Panc1 (cell line): ENCODE measurements at regions not wholly inside any gene's neighbourhood (a gene's known extent, or its start where the extent isn't known, plus 50 kb on each side); places are given as distances from the start of the nearest gene placed in this dataset.

Experiments used
- ATAC-seq: fragments of 200-7000 bp; cut with Tn5 transposase; 2 replicates; pipeline ENCODE4 v1.9.1; 2020; ENCODE audit warnings: mild to moderate bottlenecking, moderate library complexity
- BruUV-seq: library from RNA; stranded (reverse); fragments of 400-500 nt; replicated peaks from 2 replicates; lab custom pipeline; 2021; lab: Mats Ljungman, UMichigan
- CTCF ChIA-PET: fragments of 300-600 bp; sonication (Branson Sonifier 250); formaldehyde crosslinking; loops from one replicate; lab custom pipeline; 2022; ENCODE audit warnings: antibody characterized with exemption; lab: Charles Lee
- POLR2A ChIA-PET: fragments of 300-600 bp; sonication (Branson Sonifier 250); formaldehyde crosslinking; loops from one replicate; lab custom pipeline; 2022; ENCODE audit warnings: antibody characterized with exemption; lab: Charles Lee
- DNase-seq: peaks from one replicate; pipeline ENCODE4 v3.0.0-alpha.2; 2010; ENCODE audit warnings: low read depth, low spot score
- H3K27ac ChIP-seq: 2 replicates; pipeline ENCODE4 v1.5.1; 2011; ENCODE audit warnings: mild to moderate bottlenecking, low read length, inconsistent platforms
- H3K27me3 ChIP-seq: fragments of 200-500 bp; sonication (Bioruptor generic); 2 replicates; pipeline ENCODE4 v1.6.0; 2014; ENCODE audit warnings: low read length, inconsistent platforms; ENCODE audit not compliant: control insufficient read depth, insufficient read depth
- H3K36me3 ChIP-seq: fragments of 200-500 bp; sonication (Bioruptor generic); 2 replicates; pipeline ENCODE4 v1.5.1; 2014; ENCODE audit warnings: inconsistent platforms, mild to moderate bottlenecking, low read length, moderate library complexity; ENCODE audit not compliant: control insufficient read depth, insufficient read depth
- H3K4me1 ChIP-seq: 2 replicates; pipeline ENCODE4 v1.5.1; 2011; ENCODE audit warnings: inconsistent platforms, mild to moderate bottlenecking, low read length, moderate library complexity; ENCODE audit not compliant: control insufficient read depth, insufficient read depth
- H3K4me3 ChIP-seq, 2 experiments: 2 replicates each; pipeline ENCODE4 v1.5.1; 2011 to 2012; ENCODE audit warnings: low read depth in 2 of 2, low read length in 2 of 2, mild to moderate bottlenecking in 2 of 2, inconsistent platforms in 1 of 2, moderate library complexity in 1 of 2
- H3K9me3 ChIP-seq: fragments of 200-500 bp; sonication (Bioruptor generic); 2 replicates; pipeline ENCODE4 v1.5.1; 2014; ENCODE audit warnings: low read depth, mild to moderate bottlenecking, inconsistent platforms, low read length, moderate library complexity; ENCODE audit not compliant: control insufficient read depth, insufficient read depth
- POLR2AphosphoS5 ChIP-seq: IDR thresholded peaks from 2 replicates; pipeline ENCODE4 v1.6.1; 2012; ENCODE audit warnings: mild to moderate bottlenecking, low read depth, low read length, moderate library complexity
- SIN3A ChIP-seq: IDR thresholded peaks from 2 replicates; pipeline ENCODE4 v1.6.1; 2012; ENCODE audit warnings: low read depth, mild to moderate bottlenecking, low read length, moderate library complexity, borderline replicate concordance; ENCODE audit not compliant: insufficient read depth
- TCF7L2 ChIP-seq: IDR thresholded peaks from 2 replicates; pipeline ENCODE4 v1.6.1; 2011; ENCODE audit warnings: mild to moderate bottlenecking, low read depth, low read length, inconsistent platforms
- in situ Hi-C: cut with HindIII; loops from 2 replicates; pipeline ENCODE4 v1.10.0; 2016; ENCODE audit warnings: low sequenced_read_pairs, low pct_unique_long_range_greater_than_20kb
- intact Hi-C: fragments of 100-400 bp; cut with micrococcal nuclease; formaldehyde crosslinking; loops from one replicate; pipeline ENCODE4 v1.10.0; 2022; ENCODE audit not compliant: unreplicated experiment
- TF ChIP-seq, protein P1 (sequence below), 2 experiments: IDR thresholded peaks; 2 replicates each; pipeline ENCODE4 v1.6.1; 2011 to 2012; ENCODE audit warnings: low read depth in 2 of 2, control low read depth in 1 of 2, low read length in 1 of 2, mild to moderate bottlenecking in 1 of 2, moderate library complexity in 1 of 2; ENCODE audit not compliant: insufficient read depth in 1 of 2
- TF ChIP-seq, protein P2 (sequence below): fragments of 450-650 bp; IDR thresholded peaks from 2 replicates; pipeline ENCODE4 v1.5.1; 2017; ENCODE audit warnings: mild to moderate bottlenecking

DNA sequence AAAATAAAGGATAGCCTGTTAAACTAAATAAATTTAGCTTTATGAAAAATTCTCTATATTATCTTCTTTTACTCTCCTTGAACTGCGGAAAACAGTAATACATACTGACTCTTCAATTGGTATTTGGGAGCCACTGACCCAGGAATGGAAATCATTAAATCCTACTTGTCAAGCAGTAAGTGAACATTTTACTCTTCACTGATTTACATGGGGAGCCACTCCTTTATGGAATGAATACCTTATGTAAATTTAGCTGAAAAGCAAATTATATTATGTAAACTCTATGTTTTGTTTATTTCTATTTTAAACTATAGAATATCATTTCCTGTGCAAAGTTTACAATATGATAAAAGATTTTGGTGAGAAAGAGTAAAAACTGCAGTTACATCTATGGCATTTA, 85.2 kb downstream of the STRADB start:
- intact Hi-C loops = no loop called here
- BruUV-seq = no TSS peak
- CTCF ChIA-PET = no interaction called here

GRCh38 chr2:201536046-201536445, 84.5 kb downstream of the STRADB start:
- DNase-seq (no peak), ATAC-seq (no peak)
- TF ChIP-seq TCF7L2 (no peak), SIN3A (no peak), POLR2AphosphoS5 (no peak)
- TF ChIP-seq, protein P1, sequence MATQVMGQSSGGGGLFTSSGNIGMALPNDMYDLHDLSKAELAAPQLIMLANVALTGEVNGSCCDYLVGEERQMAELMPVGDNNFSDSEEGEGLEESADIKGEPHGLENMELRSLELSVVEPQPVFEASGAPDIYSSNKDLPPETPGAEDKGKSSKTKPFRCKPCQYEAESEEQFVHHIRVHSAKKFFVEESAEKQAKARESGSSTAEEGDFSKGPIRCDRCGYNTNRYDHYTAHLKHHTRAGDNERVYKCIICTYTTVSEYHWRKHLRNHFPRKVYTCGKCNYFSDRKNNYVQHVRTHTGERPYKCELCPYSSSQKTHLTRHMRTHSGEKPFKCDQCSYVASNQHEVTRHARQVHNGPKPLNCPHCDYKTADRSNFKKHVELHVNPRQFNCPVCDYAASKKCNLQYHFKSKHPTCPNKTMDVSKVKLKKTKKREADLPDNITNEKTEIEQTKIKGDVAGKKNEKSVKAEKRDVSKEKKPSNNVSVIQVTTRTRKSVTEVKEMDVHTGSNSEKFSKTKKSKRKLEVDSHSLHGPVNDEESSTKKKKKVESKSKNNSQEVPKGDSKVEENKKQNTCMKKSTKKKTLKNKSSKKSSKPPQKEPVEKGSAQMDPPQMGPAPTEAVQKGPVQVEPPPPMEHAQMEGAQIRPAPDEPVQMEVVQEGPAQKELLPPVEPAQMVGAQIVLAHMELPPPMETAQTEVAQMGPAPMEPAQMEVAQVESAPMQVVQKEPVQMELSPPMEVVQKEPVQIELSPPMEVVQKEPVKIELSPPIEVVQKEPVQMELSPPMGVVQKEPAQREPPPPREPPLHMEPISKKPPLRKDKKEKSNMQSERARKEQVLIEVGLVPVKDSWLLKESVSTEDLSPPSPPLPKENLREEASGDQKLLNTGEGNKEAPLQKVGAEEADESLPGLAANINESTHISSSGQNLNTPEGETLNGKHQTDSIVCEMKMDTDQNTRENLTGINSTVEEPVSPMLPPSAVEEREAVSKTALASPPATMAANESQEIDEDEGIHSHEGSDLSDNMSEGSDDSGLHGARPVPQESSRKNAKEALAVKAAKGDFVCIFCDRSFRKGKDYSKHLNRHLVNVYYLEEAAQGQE (IDR thresholded peaks at IDR 0.05; ENCODE audit: insufficient read depth in 1 of 2, low read depth in 2 of 2, low read length in 1 of 2) = no peak
- TF ChIP-seq, protein P2, sequence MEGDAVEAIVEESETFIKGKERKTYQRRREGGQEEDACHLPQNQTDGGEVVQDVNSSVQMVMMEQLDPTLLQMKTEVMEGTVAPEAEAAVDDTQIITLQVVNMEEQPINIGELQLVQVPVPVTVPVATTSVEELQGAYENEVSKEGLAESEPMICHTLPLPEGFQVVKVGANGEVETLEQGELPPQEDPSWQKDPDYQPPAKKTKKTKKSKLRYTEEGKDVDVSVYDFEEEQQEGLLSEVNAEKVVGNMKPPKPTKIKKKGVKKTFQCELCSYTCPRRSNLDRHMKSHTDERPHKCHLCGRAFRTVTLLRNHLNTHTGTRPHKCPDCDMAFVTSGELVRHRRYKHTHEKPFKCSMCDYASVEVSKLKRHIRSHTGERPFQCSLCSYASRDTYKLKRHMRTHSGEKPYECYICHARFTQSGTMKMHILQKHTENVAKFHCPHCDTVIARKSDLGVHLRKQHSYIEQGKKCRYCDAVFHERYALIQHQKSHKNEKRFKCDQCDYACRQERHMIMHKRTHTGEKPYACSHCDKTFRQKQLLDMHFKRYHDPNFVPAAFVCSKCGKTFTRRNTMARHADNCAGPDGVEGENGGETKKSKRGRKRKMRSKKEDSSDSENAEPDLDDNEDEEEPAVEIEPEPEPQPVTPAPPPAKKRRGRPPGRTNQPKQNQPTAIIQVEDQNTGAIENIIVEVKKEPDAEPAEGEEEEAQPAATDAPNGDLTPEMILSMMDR = no peak
- Histone ChIP-seq H3K27me3 (peaks cover 2% of the 10 kb centered on the region; the same call in 1 of the 2 replicates), H3K4me1 (no peaks in the 10 kb centered on the region), H3K27ac (no peak overlapping the region), H3K36me3 (no peaks in the 10 kb centered on the region), H3K9me3 (no peaks in the 10 kb centered on the region), H3K4me3 (no peak overlapping the region)
- no TSS peak for BruUV-seq
- ChIA-PET POLR2A (no interaction called here), CTCF (no interaction called here)
- intact Hi-C loops = no loop called here
- in situ Hi-C loops = no loop called here

More for the DNA sequence above, 85.2 kb downstream of the STRADB start:
- in situ Hi-C loops = no loop called here
- Histone ChIP-seq H3K36me3 (no peaks in the 10 kb centered on the region), H3K27me3 (peaks cover 2% of the 10 kb centered on the region; the same call in 1 of the 2 replicates), H3K4me1 (no peaks in the 10 kb centered on the region), H3K27ac (no peak overlapping the region), H3K4me3 (no peak overlapping the region), H3K9me3 (no peaks in the 10 kb centered on the region)
- POLR2A ChIA-PET = no interaction called here
- ATAC-seq = no peak
- no peak for TF ChIP-seq TCF7L2
- TF ChIP-seq, protein P2 = no peak
- TF ChIP-seq SIN3A = no peak
- TF ChIP-seq, protein P1 (IDR thresholded peaks at IDR 0.05; ENCODE audit: insufficient read depth in 1 of 2, low read depth in 2 of 2, low read length in 1 of 2) = no peak
- TF ChIP-seq POLR2AphosphoS5 = no peak
- DNase-seq = no peak
